HG03066 (cell line): ENCODE measurements at regions not wholly inside any gene's neighbourhood (a gene's known extent, or its start where the extent isn't known, plus 50 kb on each side); places are given as distances from the start of the nearest gene placed in this dataset.

Experiments used
- ATAC-seq: cut with Tn5 transposase; IDR thresholded peaks from one replicate; pipeline ENCODE4 v1.9.1; 2021; ENCODE audit warnings: low read depth; ENCODE audit not compliant: unreplicated experiment

- ATAC-seq, result no peak
These were observed 60.7 kb downstream of the VCPKMT start for GRCh38 chr14:50055461-50056228.

- ATAC-seq, result no peak
These were observed 59.9 kb downstream of the VCPKMT start for GRCh38 chr14:50056435-50056834.

DNA sequence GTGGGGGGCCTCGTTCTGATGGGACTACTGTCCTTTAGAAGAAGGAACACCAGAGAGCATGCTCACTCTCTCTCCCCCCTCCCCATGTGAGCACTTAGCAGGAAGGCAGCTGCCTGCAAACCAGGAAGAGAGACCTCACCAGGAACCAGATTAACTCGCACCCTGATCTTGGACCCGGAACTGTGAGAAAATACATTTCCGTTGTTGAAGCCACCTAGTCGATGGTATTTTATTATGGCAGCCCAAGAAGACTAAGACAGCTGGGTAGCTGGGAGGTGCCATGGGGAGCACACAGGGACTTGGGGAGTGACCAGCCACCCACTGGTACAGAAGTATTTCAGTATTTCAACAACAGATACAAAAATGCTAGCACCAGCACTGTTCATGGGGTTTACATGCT lies 59.0 kb downstream of the VCPKMT start:
- ATAC-seq, result no peak

DNA sequence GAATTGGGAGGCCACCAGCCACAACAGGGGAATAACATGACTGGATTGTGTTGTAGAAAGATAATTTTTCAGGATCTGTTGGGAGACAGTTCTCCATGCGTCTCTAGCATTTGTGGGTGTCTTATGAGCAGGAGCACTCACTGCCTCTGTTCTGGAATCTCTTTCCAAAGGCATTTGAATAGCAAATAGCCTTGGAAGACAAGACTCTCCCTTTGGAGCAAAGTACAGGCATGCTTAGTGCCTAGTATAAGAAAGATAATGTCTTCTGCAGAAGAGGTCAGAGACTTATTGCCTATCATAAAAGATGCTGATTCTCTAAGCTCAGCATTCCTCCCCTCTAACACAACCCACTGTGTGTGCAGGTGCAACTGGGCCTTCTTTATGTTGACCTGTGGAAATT lies 58.3 kb downstream of the VCPKMT start:
- no peak for ATAC-seq
